ENCODE measurements at regions not wholly inside any gene's neighbourhood (a gene's known extent, or its start where the extent isn't known, plus 50 kb on each side); places are given as distances from the start of the nearest gene placed in this dataset.

- Histone ChIP-seq H3K9me3 (replicated peaks; ENCODE audit: control insufficient read depth, insufficient read depth, low read length) (no peaks in the 10 kb centered on the region), H3K79me2 (ENCODE audit: control insufficient read depth, insufficient read depth, low read length) (no peaks in the 10 kb centered on the region), H3K4me3 (no peak overlapping the region), H3K27ac (ENCODE audit: control insufficient read depth, insufficient read depth) (no peak overlapping the region), H2AFZ (ENCODE audit: control insufficient read depth, low read depth, low read length) (no peak overlapping the region), H3K4me2 (ENCODE audit: control insufficient read depth, insufficient read depth) (no peak overlapping the region), H4K20me1 (ENCODE audit: control insufficient read depth, insufficient read depth) (no peaks in the 10 kb centered on the region), H3K27me3 (replicated peaks in 1 of 2; ENCODE audit: control insufficient read depth in 2 of 2, insufficient read depth in 2 of 2, low read length in 1 of 2) (no peaks in the 10 kb centered on the region), H3K36me3 (ENCODE audit: control insufficient read depth in 2 of 2, insufficient read depth in 2 of 2, low read length in 1 of 2) (no peaks in the 10 kb centered on the region), H3K9ac (ENCODE audit: control insufficient read depth, insufficient read depth, low read length) (no peak overlapping the region), H3K4me1 (ENCODE audit: control insufficient read depth, insufficient read depth, low read length) (no peaks in the 10 kb centered on the region)
- ChIA-PET RAD21 (ENCODE audit: unreplicated experiment) (no interaction called here), SMC1A (ENCODE audit: uncharacterized antibody, unreplicated experiment) (no interaction called here), POLR2A (no interaction called here), CTCF (no interaction called here)
- no TSS peak for BruUV-seq (replicated peaks)
- DNase-seq (ENCODE audit: low read depth, low spot score) (no peak), ATAC-seq (no peak), FAIRE-seq (no peak)
- TF ChIP-seq SMC3 (IDR thresholded peaks at IDR 0.05; ENCODE audit: borderline replicate concordance, low read length) (no peak), BRCA1 (IDR thresholded peaks at IDR 0.05; ENCODE audit: low read depth, low read length) (no peak), FOXM1 (IDR thresholded peaks at IDR 0.05; ENCODE audit: low read depth, low read length) (no peak)
- in situ Hi-C loops (cut with MboI): no loop called here
- intact Hi-C loops (cut with micrococcal nuclease; ENCODE audit: unreplicated experiment): no loop called here
- WGBS (ENCODE audit: insufficient coverage, insufficient replicate concordance, low lambda C conversion rate, missing lambda C conversion rate): 38% methylated on average over 2 of the region's 2 CpGs
These were observed 449.2 kb downstream of the GRXCR1 start for GRCh38 chr4:43341741-43342140.

GRCh38 chr4:43343298-43343697 lies 450.8 kb downstream of the GRXCR1 start:
- TF ChIP-seq KAT2A (conservative IDR thresholded peaks at IDR 0.05; ENCODE audit: control insufficient read depth, low read depth, low read length) (no peak), PKNOX1 (IDR thresholded peaks at IDR 0.05) (no peak), IRF4 (IDR thresholded peaks at IDR 0.05; ENCODE audit: low read depth, low read length) (no peak)
- Histone ChIP-seq H3K36me3 (ENCODE audit: control insufficient read depth in 2 of 2, insufficient read depth in 2 of 2, low read length in 1 of 2) (no peaks in the 10 kb centered on the region), H3K27ac (ENCODE audit: control insufficient read depth, insufficient read depth) (no peak overlapping the region), H2AFZ (ENCODE audit: control insufficient read depth, low read depth, low read length) (no peak overlapping the region), H4K20me1 (ENCODE audit: control insufficient read depth, insufficient read depth) (no peaks in the 10 kb centered on the region), H3K79me2 (ENCODE audit: control insufficient read depth, insufficient read depth, low read length) (no peaks in the 10 kb centered on the region), H3K4me1 (ENCODE audit: control insufficient read depth, insufficient read depth, low read length) (no peaks in the 10 kb centered on the region), H3K4me3 (no peak overlapping the region), H3K27me3 (replicated peaks in 1 of 2; ENCODE audit: control insufficient read depth in 2 of 2, insufficient read depth in 2 of 2, low read length in 1 of 2) (no peaks in the 10 kb centered on the region), H3K4me2 (ENCODE audit: control insufficient read depth, insufficient read depth) (no peak overlapping the region), H3K9me3 (replicated peaks; ENCODE audit: control insufficient read depth, insufficient read depth, low read length) (no peaks in the 10 kb centered on the region), H3K9ac (ENCODE audit: control insufficient read depth, insufficient read depth, low read length) (no peak overlapping the region)
- SMC1A ChIA-PET (ENCODE audit: uncharacterized antibody, unreplicated experiment): no interaction called here
- FAIRE-seq (no peak), ATAC-seq (no peak), DNase-seq (ENCODE audit: low read depth, low spot score) (no peak)
- RAD21 ChIA-PET (ENCODE audit: unreplicated experiment): no interaction called here
- POLR2A ChIA-PET: no interaction called here
- no TSS peak for BruUV-seq (replicated peaks)
- intact Hi-C loops (cut with micrococcal nuclease; ENCODE audit: unreplicated experiment) (no loop called here), in situ Hi-C loops (cut with MboI) (no loop called here)
- CTCF ChIA-PET: interaction anchor here (0.7 kb wide), 1 partner anchor 950 kb away, joined by 3 read pairs; no protein-coding TSS in a partner anchor

Data from GM12878 (cell line).